Smooth muscle cell (in vitro differentiated cells): ENCODE measurements at regions not wholly inside any gene's neighbourhood (a gene's known extent, or its start where the extent isn't known, plus 50 kb on each side); places are given as distances from the start of the nearest gene placed in this dataset.

Experiments
- DNase-seq: peaks from one replicate; lab custom pipeline; 2025; ENCODE audit not compliant: unreplicated experiment; lab: John Stamatoyannopoulos, UW
- H2AFZ ChIP-seq: fragments of 200-600 bp; sonication (generic); 2 replicates; pipeline ENCODE4 v1.6.0; 2016; ENCODE audit warnings: antibody characterized with exemption, low read depth, mild to moderate bottlenecking
- H3F3A ChIP-seq: fragments of 200-600 bp; sonication (generic); 2 replicates; pipeline ENCODE4 v1.6.0; 2017; ENCODE audit warnings: antibody characterized with exemption, low read depth
- H3K27ac ChIP-seq: fragments of 200-600 bp; sonication (generic); 2 replicates; pipeline ENCODE4 v1.5.1; 2016; ENCODE audit warnings: low read depth, mild to moderate bottlenecking
- H3K27me3 ChIP-seq: fragments of 200-600 bp; sonication (generic); 2 replicates; pipeline ENCODE4 v1.6.1; 2016; ENCODE audit warnings: low read depth, mild to moderate bottlenecking
- H3K36me3 ChIP-seq: fragments of 200-600 bp; sonication (generic); 2 replicates; pipeline ENCODE4 v1.5.1; 2016; ENCODE audit warnings: low read depth
- H3K4me1 ChIP-seq: fragments of 200-600 bp; sonication (generic); 2 replicates; pipeline ENCODE4 v1.5.1; 2016; ENCODE audit warnings: low read depth
- H3K4me2 ChIP-seq: fragments of 200-600 bp; sonication (generic); 2 replicates; pipeline ENCODE4 v1.6.0; 2016; ENCODE audit warnings: mild to moderate bottlenecking
- H3K4me3 ChIP-seq: fragments of 200-600 bp; sonication (generic); 2 replicates; pipeline ENCODE4 v1.5.1; 2016; ENCODE audit warnings: mild to moderate bottlenecking
- H3K79me2 ChIP-seq: fragments of 200-600 bp; sonication (generic); 2 replicates; pipeline ENCODE4 v1.6.0; 2016; ENCODE audit warnings: low read depth, mild to moderate bottlenecking
- H3K9ac ChIP-seq: fragments of 200-600 bp; sonication (generic); 2 replicates; pipeline ENCODE4 v1.6.0; 2016; ENCODE audit warnings: low read depth
- H3K9me3 ChIP-seq: fragments of 200-600 bp; sonication (generic); replicated peaks from 2 replicates; pipeline ENCODE4 v1.5.1; 2016; ENCODE audit warnings: low read depth
- H4K20me1 ChIP-seq: fragments of 200-600 bp; sonication (generic); 2 replicates; pipeline ENCODE4 v1.6.0; 2016; ENCODE audit warnings: low read depth
- WGBS: methylation state at CpG from one replicate; pipeline ENCODE4 v1.1.7; 2016; ENCODE audit warnings: low lambda C conversion rate; 5-methylcytosine and 5-hydroxymethylcytosine counted together
- TF ChIP-seq, protein P1 (sequence below): fragments of 200-600 bp; sonication (generic); IDR thresholded peaks from 2 replicates; pipeline ENCODE4 v1.5.1; 2017; ENCODE audit warnings: borderline replicate concordance, mild to moderate bottlenecking, antibody characterized with exemption; ENCODE audit not compliant: insufficient read depth, poor library complexity, severe bottlenecking

DNA sequence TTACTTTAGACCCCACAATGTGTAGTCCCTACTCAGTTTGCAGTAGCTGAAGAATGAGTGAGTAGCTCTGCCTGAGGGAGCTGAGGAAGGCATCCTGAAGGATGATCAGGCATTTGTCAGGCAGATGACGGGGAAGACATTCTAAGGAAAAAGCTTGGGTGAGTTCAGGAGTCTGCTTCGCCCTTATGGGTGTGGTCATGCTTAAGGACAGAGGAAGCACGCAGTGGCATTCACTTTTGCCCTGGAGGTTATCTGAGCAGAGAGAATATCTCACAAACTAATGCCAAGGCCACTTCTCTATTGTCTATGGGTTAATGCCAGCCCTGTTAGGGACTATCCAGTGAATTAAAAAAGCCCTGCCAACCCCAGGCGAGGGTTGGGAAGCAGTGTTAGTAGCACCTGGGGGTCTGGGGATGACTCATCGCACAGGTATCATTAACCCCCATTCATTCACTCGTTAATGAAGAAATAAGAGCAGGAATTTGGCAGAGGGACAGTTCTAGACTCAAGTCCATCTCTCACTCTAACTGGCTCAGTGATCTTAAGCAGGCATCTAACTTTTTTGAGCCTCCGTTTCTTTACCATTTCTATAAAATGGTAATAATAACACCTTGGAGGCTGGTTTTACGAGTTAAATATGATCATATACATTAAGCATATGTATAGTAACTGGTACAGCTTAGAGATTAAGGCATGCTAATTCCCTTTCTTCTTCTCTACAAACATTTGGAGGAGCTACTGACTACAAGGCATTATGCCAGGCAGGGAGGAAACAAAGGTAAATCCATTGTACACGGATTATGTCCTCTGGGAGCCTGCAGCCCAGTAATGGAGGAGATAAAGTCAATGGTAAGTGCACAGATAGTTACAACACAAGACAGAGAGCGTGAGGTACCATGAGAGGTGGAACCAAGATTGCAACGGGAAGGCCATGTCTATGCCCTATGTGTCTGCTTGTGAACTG is 93.2 kb upstream of the AKIRIN2 start:
- H3K27ac ChIP-seq, result no peak overlapping the region
- no peaks in the 10 kb centered on the region for H3K4me1 ChIP-seq
- H3K27me3 ChIP-seq, result no peaks in the 10 kb centered on the region
- H3K4me3 ChIP-seq, result no peak overlapping the region
- H3K9me3 ChIP-seq, result no peaks in the 10 kb centered on the region
- H3K79me2 ChIP-seq, result no peaks in the 10 kb centered on the region
- no peak overlapping the region for H3K4me2 ChIP-seq
- peaks cover 4% of the 10 kb centered on the region for H3F3A ChIP-seq
- WGBS, result 73% methylated on average over 11 of the region's 11 CpGs
- no peak overlapping the region for H2AFZ ChIP-seq
- TF ChIP-seq, protein P1, sequence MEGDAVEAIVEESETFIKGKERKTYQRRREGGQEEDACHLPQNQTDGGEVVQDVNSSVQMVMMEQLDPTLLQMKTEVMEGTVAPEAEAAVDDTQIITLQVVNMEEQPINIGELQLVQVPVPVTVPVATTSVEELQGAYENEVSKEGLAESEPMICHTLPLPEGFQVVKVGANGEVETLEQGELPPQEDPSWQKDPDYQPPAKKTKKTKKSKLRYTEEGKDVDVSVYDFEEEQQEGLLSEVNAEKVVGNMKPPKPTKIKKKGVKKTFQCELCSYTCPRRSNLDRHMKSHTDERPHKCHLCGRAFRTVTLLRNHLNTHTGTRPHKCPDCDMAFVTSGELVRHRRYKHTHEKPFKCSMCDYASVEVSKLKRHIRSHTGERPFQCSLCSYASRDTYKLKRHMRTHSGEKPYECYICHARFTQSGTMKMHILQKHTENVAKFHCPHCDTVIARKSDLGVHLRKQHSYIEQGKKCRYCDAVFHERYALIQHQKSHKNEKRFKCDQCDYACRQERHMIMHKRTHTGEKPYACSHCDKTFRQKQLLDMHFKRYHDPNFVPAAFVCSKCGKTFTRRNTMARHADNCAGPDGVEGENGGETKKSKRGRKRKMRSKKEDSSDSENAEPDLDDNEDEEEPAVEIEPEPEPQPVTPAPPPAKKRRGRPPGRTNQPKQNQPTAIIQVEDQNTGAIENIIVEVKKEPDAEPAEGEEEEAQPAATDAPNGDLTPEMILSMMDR, result no peak
- no peak for DNase-seq
- H4K20me1 ChIP-seq, result no peaks in the 10 kb centered on the region
- H3K36me3 ChIP-seq, result no peaks in the 10 kb centered on the region
- no peak overlapping the region for H3K9ac ChIP-seq

DNA sequence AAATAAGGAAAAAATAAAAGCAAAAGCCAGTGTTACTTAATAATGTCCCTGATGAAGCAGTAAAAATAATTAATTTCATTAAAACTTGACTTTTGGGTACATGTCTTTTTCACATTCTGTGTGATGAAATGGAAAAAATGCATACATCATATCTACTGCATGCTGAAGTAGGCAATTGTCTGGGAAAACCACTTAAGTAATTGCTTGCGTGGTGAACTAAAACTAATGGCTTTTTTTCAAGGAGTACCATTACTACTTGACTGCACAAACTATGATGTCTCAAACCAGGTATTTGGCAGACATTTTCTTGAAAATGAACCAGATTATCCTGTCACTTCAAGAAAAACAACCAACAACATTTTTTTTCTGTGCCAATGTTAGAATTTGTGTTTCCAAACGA is 91.3 kb upstream of the AKIRIN2 start:
- no peak overlapping the region for H3K4me2 ChIP-seq
- no peak overlapping the region for H2AFZ ChIP-seq
- H3K27ac ChIP-seq, result no peak overlapping the region
- no peak for DNase-seq
- no peak overlapping the region for H3K4me3 ChIP-seq
- TF ChIP-seq, protein P1, result no peak
- no peaks in the 10 kb centered on the region for H3K79me2 ChIP-seq
- H3K9ac ChIP-seq, result no peak overlapping the region
- H3F3A ChIP-seq, result peaks cover 4% of the 10 kb centered on the region
- H3K4me1 ChIP-seq, result peaks cover 13% of the 10 kb centered on the region
- WGBS, result 76% methylated on average over 2 of the region's 2 CpGs
- no peaks in the 10 kb centered on the region for H3K36me3 ChIP-seq
- H3K9me3 ChIP-seq, result no peaks in the 10 kb centered on the region
- no peaks in the 10 kb centered on the region for H4K20me1 ChIP-seq
- H3K27me3 ChIP-seq, result no peaks in the 10 kb centered on the region

DNA sequence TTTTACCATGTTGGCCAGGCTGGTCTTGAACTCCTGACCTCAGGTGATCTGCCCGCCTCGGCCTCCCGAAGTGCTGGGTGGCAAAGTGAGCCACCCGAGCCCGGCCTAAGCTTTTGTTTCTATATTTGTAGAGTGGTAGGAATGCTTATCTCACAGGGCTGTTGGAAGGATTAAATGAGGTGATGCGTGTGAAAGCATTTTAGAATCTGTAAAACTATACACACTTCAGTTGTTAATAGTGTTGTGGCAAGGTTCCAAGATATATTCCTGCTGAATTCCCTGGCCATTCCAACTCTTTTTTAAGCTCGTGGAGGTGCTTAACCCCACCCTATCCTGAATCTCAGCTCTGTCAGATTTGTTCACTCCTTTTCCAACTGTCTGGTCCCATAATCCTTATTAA is 89.9 kb upstream of the AKIRIN2 start:
- Histone ChIP-seq H3K9me3 (no peaks in the 10 kb centered on the region), H2AFZ (no peak overlapping the region), H3K27me3 (no peaks in the 10 kb centered on the region), H3K9ac (no peak overlapping the region), H3K27ac (no peak overlapping the region), H3K36me3 (no peaks in the 10 kb centered on the region), H3K4me3 (no peak overlapping the region), H3F3A (peaks cover 4% of the 10 kb centered on the region), H3K4me1 (peaks cover 13% of the 10 kb centered on the region), H3K4me2 (no peak overlapping the region), H4K20me1 (no peaks in the 10 kb centered on the region), H3K79me2 (no peaks in the 10 kb centered on the region)
- 79% methylated on average over 7 of the region's 7 CpGs for WGBS
- no peak for DNase-seq
- TF ChIP-seq, protein P1, result no peak
